Hematopoietic multipotent progenitor cell treated with erythropoietin and hydrocortisone succinate and interleukin-3 and kit ligand, for 8 days (in vitro differentiated cells): ENCODE measurements at regions not wholly inside any gene's neighbourhood (a gene's known extent, or its start where the extent isn't known, plus 50 kb on each side); places are given as distances from the start of the nearest gene placed in this dataset.

Source experiments
- DNase-seq: peaks from one replicate; pipeline ENCODE4 v3.0.0-alpha.2; 2015

DNA sequence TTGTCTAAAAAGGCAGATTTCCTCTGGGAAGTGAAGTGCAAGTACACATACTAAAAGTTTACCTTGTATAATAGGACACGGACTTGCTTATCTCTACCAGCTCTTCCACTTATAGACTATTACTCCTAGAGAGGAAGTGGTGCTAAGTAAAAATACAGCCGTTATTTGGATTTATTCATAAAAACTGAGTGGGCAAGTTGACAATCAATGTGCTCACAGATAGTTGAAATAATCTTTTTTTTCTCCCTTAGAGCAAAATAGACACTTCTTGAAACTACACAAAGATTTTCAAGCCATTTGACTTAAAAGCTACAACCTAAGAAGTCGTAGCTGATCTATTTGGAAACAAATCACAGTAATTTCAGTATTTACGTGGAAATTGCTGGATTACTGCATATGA lies 2584.7 kb upstream of the PCDH20 start:
- no peak for DNase-seq

DNA sequence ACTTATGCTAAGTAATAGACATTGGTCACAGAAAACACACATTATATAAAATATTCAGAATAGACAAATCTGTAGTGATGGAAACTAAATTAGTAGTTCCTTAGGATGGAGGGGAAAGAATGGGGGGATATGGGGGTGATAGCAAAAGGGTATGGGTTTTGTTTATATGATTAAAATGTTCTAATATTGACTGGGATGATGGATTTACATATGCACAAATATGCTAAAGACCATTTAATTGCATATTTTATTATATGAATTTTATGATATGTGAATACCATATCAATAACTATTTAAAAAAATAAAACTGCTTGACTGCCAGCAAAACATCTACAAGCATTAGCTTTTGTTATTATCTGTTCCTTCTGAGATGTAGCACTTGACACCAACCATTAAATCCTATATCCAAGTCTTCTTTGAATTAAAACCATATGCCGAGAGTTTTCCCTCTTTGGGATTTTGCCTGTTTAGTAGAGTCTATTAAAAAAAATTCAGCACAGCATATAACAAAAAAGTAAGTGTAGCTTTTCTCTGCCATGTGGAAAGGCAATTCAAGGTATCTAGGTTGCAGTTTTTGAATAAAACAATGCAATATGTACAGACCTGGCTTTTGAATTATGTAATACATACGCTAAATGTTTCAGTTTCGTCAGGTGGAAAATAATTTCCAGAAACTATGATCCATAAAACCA lies 2584.1 kb upstream of the PCDH20 start:
- no peak for DNase-seq

DNA sequence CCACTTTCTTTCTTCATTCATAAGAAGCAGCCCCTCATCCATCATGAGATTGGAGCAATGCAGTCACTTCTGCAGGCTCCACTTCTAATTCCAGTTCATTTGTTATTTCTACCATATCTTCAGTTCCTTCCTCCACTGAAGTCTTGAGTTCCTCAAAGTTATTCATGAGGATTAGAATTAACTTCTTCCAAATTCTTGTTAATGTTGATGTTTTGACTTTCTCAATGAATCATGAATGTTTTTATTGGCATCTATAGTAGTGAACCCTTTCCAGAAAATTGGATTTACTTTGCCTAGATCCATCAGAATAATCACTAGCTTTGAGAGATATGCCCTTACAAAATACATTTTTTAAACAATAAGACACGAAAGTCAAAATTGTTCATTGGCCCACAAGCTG lies 2567.7 kb upstream of the PCDH20 start:
- no peak for DNase-seq

DNA sequence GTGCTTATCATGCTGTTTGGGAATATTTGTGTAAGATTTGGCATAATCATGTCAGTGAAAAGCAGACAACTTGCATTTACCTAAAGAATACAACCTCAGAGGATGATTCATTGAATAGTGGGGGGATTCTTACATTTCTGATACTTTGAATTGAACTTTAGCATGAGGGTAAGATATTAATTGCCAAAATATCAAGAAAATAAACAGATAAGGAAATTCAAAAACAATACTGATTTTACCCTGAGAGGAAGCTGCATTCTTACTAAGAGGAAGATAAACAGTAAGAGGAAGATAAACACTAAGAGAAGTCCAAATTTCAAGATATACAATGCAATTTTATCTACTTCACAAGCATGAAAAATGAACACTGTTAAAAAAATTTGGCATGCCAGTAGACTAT lies 2564.3 kb upstream of the PCDH20 start:
- no peak for DNase-seq

DNA sequence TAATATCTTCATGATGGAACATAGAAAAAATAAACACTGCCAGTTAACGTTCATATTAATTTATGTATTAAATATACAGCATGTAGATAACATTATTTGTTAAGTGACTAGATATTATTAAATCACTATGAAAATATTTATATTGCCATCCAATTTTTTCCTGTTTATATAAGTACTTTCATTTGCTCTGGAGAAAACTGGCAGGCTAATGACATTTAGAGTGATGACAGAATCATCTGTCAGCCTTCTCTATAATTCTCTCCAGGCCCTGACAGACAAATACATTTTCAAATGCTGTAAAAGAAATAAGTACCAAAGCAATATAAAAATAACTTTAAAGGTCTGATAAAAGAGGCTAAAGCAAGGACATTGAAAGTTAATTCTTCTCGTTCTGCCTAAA lies 2556.7 kb upstream of the PCDH20 start:
- no peak for DNase-seq

DNA sequence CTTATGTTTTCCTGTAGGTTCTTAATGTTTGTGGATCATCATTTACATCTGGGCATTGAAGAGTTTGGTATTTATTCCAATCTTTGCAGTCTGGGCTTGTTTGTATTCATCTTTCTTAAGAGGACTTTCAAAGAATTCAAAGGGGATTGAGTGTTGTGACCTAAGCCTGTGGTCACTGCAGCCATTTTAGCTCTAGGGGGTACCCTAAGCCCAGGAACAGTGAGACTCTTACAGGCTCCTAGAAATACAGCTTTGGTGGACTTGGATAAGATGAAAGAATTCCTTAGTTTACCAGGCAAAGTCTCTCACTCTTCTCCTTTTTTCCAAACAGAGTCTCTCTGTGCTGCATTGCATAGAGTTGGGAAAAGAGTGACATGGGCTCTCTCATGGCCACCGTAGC lies 2539.0 kb upstream of the PCDH20 start:
- DNase-seq, result no peak

DNA sequence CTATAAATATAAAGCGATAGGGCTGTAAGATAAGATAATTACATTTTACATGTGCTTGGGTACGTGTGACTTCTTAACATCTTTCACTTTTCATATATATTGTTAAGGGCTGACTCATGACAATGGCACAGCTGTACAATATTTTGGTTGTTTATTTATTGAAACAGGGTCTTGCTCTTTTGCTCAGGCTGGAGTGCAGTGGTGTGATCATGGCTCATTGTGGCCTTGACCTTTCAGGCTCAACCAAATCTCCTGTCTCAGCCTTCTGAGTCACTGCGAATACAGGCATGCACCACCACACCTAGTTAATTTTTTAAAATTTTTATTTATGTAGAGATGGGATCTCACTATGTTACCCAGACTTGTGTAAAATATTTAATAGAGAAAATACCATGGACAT lies 2532.4 kb upstream of the PCDH20 start:
- no peak for DNase-seq

DNA sequence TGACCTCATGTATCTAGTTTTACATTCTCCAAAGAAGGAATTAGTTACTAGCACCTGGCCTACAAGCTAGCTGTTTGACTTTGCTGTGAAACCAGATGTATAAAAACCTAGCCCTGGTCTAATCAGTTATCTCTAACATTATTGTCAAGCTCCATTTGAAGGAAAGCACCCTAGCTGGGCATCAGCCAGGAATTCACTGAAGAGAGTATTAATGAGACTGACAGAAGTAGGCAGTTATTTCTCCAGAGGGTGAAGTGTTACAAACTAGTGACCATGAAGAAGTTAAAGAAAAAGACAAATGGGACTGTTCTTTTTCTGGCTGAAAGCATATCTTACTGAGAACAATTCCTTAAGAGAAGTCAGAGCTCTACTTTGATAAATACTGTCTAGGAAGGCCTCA lies 2529.3 kb upstream of the PCDH20 start:
- DNase-seq, result no peak

DNA sequence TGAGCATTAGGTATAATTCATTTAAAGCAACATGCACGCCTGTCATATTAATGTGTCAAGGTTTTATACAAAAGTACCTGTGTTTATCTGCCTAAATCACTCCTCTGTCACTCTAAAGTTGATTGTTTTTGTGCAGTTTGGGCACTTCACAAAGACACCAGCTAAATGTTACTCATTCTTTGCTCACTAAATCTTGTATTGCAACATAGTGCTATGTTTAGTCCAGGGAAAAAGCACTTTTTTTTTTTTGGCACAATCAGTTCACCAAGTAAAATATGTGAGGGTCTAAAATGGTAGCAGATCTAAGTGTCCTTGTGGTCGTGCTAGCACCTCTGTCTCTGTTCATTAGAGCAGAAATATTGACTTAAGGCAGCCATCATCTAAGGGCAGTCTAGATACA lies 2526.7 kb upstream of the PCDH20 start:
- no peak for DNase-seq

DNA sequence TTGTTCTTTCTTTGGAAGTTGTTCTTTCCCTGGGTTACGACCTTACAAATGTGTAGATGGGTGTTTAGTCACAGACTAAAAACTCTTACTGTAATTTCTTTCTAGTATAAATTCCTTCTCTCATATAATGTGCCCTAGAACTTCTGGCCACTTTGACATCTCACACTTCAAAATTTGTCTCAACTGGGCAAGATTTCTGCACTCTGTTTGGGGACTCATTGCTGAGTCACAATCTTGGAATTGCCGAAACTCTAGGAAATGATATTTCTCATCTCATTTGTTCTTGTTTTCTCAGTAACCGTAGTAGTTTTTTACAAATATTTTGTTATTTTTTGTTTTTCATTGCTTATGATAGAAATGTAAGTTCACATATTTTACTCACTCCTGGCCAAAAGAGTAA lies 2523.2 kb upstream of the PCDH20 start:
- DNase-seq, result no peak

DNA sequence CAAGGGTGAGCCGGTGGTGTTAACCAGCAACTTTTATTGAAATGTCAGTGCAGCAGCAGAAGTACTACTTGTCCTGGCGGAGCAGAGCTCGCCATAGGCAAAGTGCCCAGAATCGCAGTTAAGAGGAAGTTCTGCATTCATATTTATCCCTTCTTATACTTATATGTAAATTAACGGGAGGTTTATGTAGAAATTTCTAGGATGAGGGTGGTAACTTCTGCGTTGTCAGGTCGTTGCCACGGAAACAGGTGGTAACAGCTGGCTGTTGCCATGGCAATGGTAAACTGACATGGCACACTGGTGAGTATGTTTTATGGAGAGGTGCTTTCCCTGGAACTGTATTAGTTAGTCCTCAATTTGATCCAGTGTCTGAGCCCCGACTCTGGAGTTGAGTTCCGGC lies 2494.9 kb upstream of the PCDH20 start:
- DNase-seq, result no peak

DNA sequence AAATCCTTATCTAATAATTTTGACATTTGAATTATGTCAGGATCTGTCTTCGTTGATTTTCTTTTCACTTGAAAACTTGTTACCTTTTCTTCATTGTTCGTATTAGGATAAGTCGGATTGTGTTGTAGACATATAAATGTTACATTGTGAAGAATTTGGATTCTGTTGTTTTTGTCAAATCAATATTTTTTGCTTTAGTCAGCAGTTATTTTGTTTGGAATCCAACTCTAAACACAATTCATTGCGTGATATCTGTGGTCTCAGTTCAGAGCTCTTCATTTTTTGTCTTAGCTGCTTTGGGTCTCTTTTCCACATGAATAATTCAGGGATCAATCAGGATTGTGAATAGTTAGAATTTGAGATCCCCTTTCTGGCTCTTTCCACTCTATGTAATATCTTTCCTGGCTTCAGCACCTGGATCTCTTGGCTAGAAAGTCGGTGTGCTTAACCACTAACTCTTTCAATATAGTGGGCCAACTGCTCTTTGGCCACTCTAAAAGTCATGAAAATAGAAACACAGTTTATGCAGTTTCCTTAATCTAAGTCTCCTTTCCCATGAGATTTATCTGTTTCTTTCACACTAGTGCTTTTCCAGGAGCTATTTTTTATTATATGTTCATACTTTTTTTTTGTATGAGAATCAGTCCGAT lies 2494.2 kb upstream of the PCDH20 start:
- no peak for DNase-seq

DNA sequence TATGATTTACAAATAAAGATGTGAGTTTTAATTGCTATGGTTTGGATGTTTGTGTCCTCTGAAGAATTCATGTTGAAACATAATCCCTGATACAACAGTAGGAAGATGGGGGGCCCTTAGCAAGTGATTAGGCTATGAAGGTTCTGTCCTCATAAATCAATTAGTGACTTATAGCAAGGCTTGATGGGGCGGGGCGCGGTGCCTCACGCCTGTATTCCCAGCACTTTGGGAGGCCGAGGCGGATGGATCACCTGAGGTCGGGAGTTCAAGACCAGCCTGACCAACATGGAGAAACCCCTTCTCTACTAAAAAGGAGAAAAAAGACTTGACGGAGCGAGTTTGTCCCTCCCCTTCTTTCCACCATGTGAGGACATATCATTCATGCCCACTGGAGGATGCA lies 2486.5 kb upstream of the PCDH20 start:
- DNase-seq, result no peak

DNA sequence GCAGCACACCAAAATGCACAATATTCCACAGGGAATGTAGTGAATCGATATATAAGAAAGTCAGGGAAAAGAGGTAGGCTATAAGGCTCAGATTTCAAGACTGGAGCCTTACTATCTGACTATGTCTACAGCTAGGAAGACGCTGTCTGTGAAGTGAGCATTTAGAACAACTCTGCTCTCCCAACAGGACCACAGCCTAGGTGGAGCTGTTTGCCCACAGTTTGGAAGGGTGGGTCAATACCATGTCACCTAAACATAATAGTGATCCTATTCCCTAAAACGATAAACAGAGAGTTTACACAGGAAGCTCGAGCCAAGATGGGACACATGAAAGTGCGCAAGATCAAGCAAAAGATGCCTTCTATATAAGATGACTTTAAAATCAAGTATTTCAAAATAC lies 2486.0 kb upstream of the PCDH20 start:
- DNase-seq, result no peak

DNA sequence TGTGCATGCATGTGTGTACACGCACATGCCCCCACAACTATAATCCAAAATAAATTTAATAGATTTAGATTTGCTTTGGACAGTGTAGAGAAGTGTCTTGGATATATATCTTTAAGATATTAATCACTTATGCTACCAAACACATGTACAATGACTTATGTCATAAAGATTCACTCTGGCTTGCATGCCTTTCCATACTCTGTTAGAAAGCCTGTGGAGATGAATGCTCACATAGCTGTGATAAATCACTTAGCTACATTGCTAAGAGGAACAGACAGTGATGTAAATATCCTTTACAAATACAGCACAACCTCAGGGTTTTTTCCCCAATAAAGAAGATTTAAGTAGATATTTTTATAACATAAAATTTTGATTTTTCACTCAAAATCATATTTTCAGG lies 2484.8 kb upstream of the PCDH20 start:
- no peak for DNase-seq

DNA sequence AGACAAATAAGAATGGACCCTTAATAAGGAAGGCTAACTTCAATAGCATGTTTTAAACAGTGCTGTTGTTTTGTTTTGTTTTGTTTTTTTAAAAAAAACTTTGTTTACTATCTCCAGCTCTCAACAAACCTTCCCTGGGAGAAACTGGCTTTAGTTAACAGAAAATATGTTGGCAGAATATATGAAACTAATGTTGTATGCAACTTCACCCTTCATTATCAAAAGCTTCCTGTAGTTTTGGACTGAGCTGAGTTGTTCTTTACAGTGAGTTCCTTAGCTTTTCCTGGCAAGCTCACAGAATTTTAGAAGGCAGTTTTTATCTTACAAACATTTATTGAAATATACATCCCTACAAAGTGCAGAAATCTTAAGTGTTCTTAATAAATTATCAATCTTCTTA lies 2480.7 kb upstream of the PCDH20 start:
- no peak for DNase-seq

DNA sequence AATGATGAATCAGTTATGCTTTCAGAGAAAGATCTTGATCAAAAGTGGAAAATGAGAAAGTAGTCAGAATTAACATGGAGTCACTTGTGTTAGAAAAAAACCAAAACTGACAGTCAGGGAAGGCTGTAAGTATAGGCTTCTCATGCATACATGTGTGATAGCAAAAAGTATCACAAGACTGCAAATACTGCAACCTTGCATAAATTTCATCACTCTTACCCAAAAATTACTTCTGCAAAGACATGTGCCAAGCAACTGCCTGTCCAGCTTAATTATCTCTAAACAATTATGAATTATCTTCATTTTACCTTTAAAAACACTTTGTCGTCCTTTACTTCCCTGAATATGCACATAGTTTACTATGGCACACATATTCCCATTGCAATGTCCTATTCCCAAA lies 2466.4 kb upstream of the PCDH20 start:
- no peak for DNase-seq

DNA sequence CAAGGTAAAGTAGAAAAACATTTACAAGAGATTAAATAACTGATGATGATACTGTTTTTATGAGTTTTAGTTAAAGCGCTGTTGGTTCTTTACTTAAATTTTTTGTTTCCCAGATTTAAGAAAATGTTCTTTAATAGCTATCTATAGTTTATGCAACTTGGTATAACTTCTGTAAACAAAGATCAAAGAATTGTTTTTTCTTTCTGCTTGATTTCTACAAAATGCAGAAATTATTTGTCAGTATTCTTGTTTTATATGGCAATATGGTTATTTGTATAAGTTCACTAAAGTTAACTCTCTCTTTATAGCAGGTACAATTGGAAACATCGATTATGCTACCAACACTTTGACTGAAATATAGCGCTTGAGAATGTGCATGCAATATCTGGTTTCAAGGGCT lies 2465.1 kb upstream of the PCDH20 start:
- DNase-seq, result no peak

DNA sequence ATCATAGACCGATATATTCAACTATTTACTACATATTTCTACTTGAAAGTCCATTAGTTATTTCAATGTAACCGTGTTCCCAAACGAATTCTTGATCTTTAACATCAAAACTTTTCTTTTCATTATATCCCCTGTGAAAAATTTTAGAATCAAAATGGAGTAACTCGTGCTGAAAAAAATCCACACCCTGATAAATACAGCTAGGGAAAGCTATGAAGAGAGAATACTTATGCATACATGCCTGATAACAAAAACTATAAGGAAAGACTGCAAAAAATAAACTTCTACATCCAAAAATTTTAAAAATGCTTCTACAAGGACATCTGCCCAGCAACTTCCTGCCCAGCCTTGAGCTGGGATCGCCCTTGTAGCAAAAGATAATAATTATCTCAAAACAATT lies 2458.3 kb upstream of the PCDH20 start:
- DNase-seq, result no peak

DNA sequence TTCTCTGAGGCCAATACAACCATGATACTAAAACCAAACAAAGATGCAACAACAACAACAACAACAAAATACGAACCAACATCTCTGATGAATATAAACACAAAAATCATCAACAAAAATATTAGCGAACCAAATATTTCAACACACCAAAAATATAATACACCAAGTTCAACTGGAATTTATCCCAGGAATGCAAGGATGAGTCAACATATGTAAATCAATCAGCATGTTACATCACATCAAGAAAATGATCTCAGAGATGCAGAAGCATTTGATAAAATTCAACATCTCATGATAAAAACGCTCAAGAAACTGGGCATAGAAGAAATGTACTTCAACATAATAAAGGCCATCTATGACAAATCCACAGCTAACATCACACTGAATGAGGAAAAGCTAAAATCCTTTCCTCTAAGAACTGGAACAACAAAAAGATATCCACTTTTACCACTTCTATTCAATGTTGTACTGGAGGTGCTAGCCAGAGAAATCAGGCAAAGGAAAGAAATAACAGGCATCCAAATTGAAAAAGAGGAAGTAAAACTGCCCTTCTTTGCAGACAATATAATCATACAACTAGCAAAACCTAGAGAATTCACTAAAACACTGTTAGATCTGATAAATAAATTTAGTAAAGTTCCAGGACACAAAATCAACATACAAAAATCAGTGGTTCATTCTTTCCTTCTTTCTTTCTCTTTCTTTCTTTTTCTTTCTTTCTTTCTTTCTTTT lies 2448.7 kb upstream of the PCDH20 start:
- DNase-seq, result no peak

DNA sequence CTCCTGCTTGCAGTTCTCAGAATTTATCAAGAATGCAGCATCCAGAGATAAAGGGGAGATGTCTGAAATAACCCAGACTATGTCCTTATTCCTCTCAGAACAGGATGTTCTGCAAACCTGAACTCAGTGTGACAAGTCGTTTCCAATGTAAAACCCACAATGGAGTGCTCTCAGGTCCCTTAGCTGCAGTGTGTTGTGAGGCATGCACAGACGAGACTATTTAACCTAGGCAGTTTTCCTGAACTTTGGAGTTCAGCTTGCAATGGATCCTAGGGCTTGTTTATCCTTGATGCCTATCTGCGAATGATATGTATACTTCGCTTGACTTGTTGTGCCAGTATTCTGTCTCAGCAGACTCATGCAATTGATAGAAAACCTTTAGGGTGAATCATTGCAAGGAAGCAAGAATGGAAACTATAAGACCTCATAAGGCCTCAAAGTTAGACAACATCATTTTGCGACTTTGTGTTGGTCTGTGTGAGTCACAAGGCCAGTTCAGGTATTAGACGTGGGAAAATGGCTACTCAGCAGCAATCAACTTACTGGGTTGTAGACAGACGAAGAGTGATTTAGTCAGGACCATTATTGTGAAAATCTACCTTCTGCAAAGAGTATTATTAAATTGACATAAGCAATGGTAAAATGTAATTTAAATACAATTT lies 2439.9 kb upstream of the PCDH20 start:
- DNase-seq, result no peak

DNA sequence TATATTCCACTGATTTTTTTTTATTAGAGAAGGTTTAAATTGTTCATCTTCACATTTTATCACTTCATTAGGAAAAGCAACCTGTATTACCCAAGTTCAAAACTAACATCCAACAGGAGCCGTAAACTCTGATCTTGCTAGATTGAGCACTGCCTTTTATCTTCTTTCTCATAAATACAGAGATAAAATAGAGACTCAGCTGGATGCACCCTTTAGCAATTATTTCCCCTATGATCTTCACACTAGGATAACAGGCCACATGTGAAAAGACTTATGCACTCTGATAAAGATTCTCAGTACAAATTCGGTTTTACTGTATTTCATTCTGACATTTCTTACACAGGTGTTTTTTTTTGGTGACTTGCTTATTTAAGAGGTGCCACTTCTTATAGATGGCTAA lies 2438.2 kb upstream of the PCDH20 start:
- no peak for DNase-seq

DNA sequence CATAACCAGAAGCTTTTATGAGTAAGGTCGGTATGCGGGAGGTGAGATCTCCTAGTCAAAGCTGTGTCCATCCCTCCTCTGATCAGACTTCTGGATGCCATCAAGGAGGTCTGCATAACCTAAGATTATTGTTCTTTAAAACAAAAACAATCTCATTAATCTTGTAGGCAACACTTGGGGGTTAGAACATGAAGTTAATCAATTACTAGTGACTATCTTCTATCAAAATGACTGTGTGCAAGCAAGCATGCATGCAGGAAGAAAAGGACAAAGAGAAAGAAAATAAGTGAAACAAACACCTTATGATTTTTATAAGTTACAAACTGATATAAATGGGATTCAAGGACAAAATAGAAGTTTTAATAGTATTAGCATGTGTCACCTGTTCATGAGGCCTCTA lies 2435.9 kb upstream of the PCDH20 start:
- no peak for DNase-seq
